ENCODE measurements at regions not wholly inside any gene's neighbourhood (a gene's known extent, or its start where the extent isn't known, plus 50 kb on each side); places are given as distances from the start of the nearest gene placed in this dataset.

DNA sequence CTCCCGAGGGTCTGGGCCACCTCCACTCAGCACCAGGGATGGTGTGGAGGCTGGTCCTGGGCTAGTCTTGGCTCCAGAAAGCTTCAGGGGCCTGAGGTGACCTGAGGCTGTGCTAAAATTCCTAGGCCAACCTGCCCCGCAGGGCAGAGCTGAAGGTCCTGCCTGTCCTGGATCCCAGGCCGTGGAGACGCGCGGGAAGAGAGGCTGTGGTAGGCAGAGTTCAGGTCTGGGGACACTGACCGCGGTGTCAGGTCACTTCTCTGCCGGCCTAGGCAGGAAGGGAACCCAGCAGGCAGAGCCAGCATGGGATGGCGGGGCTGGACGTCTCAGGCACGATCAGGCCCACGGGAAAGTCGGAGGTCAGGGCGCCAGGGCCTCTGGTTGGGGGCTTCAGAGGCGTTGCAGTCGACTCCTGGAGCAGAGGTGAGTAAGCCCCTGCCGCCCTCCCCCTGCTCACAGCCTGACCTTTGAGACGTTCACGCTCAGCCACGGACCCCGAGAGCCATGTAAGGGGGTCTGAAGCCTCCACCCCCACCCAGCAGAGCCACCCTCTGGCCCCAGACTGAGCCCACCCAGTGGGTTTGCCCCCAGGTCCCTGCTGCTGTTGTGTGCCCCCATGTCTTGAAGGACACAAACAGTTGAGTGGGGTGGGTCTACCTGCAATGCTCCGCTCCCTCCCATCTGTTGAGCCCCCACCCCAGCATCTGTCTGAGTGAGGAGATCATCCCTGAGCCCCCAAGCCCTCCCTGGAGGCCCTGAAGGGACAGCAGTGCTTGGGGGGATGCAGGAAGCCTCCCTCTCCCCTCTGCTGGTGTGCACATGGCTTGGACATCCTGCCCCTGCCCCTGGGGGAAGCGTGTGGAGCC is 142.7 kb downstream of the KIF26A start:
- BruUV-seq (replicated peaks) = no TSS peak
- ATAC-seq (no peak), DNase-seq (ENCODE audit: low read depth, low spot score) (no peak)
- Histone ChIP-seq H3K27ac (ENCODE audit: low read depth, low read length) (no peak overlapping the region), H3K4me2 (ENCODE audit: low read length) (no peak overlapping the region), H3K9ac (ENCODE audit: low read length) (no peak overlapping the region), H3K36me3 (ENCODE audit: control insufficient read depth in 1 of 2, insufficient read depth in 2 of 2, low read length in 2 of 2) (no peaks in the 10 kb centered on the region), H3K27me3 (ENCODE audit: insufficient read depth, low read length) (no peaks in the 10 kb centered on the region), H3K4me3 (replicated peaks in 1 of 2; ENCODE audit: low read depth in 1 of 2, low read length in 2 of 2) (no peak overlapping the region), H3K79me2 (ENCODE audit: insufficient read depth, low read length) (no peaks in the 10 kb centered on the region), H4K20me1 (ENCODE audit: insufficient read depth) (no peaks in the 10 kb centered on the region), H3K4me1 (ENCODE audit: control insufficient read depth in 1 of 2, insufficient read depth in 2 of 2, low read length in 2 of 2) (peaks cover 2 to 3% of the 10 kb centered on the region in 2 experiments), H3K9me3 (ENCODE audit: control insufficient read depth in 1 of 2, insufficient read depth in 1 of 2, low read depth in 1 of 2, low read length in 2 of 2) (no peaks in the 10 kb centered on the region), H3K9me2 (ENCODE audit: insufficient read depth) (no peaks in the 10 kb centered on the region), H2AFZ (ENCODE audit: low read depth, low read length, poor library complexity, severe bottlenecking) (no peak overlapping the region)
- POLR2A ChIA-PET = no interaction called here
- intact Hi-C loops (cut with micrococcal nuclease) = no loop called here
- RAD21 ChIA-PET (ENCODE audit: low non-redundant PET in 1 of 2, low total read pairs in 2 of 2, uncharacterized antibody in 2 of 2, unreplicated experiment in 2 of 2) = no interaction called here
- no peak for TF ChIP-seq RAD21 (IDR thresholded peaks at IDR 0.05; ENCODE audit: low read depth)
- CTCF ChIA-PET = no interaction called here

DNA sequence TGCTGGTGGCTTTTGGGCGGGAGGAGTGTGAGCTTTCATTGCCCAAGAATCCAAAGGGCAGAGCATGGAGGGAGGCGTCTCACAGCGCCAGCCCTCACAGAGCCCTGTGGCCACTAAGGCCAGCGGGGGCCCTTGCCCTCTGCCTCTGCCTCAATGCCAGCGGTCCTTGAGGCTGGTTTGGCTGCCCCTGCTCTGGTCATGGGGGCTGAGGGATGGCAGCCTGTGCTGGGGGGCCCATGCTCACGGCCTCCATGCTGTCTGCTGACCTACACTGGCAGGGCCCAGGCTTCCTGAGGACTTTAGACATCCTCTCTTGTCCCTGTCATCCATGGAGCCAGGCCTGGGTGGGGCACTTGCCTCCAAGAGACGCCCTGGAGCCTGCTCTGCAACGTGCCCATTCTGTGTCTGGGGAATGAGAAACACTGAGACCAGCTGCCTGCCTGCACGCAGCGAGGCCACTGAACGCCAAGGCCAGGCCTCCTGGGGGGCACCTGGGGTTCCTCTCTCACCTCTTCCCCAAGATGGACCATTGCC is 143.4 kb downstream of the KIF26A start:
- CTCF ChIA-PET = no interaction called here
- no TSS peak for BruUV-seq (replicated peaks)
- no peak for ATAC-seq
- H3K27me3 ChIP-seq (ENCODE audit: insufficient read depth, low read length) = no peaks in the 10 kb centered on the region
- no peak overlapping the region for H3K9ac ChIP-seq (ENCODE audit: low read length)
- POLR2A ChIA-PET = no interaction called here
- H2AFZ ChIP-seq (ENCODE audit: low read depth, low read length, poor library complexity, severe bottlenecking) = no peak overlapping the region
- H3K4me2 ChIP-seq (ENCODE audit: low read length) = no peak overlapping the region
- RAD21 ChIA-PET (ENCODE audit: low non-redundant PET in 1 of 2, low total read pairs in 2 of 2, uncharacterized antibody in 2 of 2, unreplicated experiment in 2 of 2) = no interaction called here
- intact Hi-C loops (cut with micrococcal nuclease) = no loop called here
- no peak overlapping the region for H3K27ac ChIP-seq (ENCODE audit: low read depth, low read length)
- no peaks in the 10 kb centered on the region for H3K9me2 ChIP-seq (ENCODE audit: insufficient read depth)
- no peaks in the 10 kb centered on the region for H3K9me3 ChIP-seq (ENCODE audit: control insufficient read depth in 1 of 2, insufficient read depth in 1 of 2, low read depth in 1 of 2, low read length in 2 of 2)
- H3K4me1 ChIP-seq (ENCODE audit: control insufficient read depth in 1 of 2, insufficient read depth in 2 of 2, low read length in 2 of 2) = no peaks in the 10 kb centered on the region; a peak in 1 of 4 replicates
- DNase-seq (ENCODE audit: low read depth, low spot score) = no peak
- no peaks in the 10 kb centered on the region for H3K79me2 ChIP-seq (ENCODE audit: insufficient read depth, low read length)
- H3K36me3 ChIP-seq (ENCODE audit: control insufficient read depth in 1 of 2, insufficient read depth in 2 of 2, low read length in 2 of 2) = no peaks in the 10 kb centered on the region
- H3K4me3 ChIP-seq (replicated peaks in 1 of 2; ENCODE audit: low read depth in 1 of 2, low read length in 2 of 2) = no peak overlapping the region
- TF ChIP-seq ELF1 (IDR thresholded peaks at IDR 0.05; ENCODE audit: borderline replicate concordance, low read depth) (no peak), CBX3 (IDR thresholded peaks at IDR 0.05; ENCODE audit: low read depth) (no peak), TCF7L2 (IDR thresholded peaks at IDR 0.05; ENCODE audit: borderline replicate concordance, extremely low read depth, insufficient read depth, insufficient read length) (no peak), EZH2phosphoT487 (IDR thresholded peaks at IDR 0.05; ENCODE audit: borderline replicate concordance) (no peak), JUND (IDR thresholded peaks at IDR 0.05) (no peak), EZH2 (IDR thresholded peaks at IDR 0.05) (no peak), YY1 (IDR thresholded peaks at IDR 0.05; ENCODE audit: extremely low read depth, insufficient replicate concordance, low read depth, low read length) (no peak), POLR2AphosphoS5 (IDR thresholded peaks at IDR 0.05; ENCODE audit: low read depth, low read length) (no peak), ZFX (IDR thresholded peaks at IDR 0.05) (no peak)
- TF ChIP-seq, protein P1, sequence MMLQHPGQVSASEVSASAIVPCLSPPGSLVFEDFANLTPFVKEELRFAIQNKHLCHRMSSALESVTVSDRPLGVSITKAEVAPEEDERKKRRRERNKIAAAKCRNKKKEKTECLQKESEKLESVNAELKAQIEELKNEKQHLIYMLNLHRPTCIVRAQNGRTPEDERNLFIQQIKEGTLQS (IDR thresholded peaks at IDR 0.05) = no peak
- TF ChIP-seq, protein P2, sequence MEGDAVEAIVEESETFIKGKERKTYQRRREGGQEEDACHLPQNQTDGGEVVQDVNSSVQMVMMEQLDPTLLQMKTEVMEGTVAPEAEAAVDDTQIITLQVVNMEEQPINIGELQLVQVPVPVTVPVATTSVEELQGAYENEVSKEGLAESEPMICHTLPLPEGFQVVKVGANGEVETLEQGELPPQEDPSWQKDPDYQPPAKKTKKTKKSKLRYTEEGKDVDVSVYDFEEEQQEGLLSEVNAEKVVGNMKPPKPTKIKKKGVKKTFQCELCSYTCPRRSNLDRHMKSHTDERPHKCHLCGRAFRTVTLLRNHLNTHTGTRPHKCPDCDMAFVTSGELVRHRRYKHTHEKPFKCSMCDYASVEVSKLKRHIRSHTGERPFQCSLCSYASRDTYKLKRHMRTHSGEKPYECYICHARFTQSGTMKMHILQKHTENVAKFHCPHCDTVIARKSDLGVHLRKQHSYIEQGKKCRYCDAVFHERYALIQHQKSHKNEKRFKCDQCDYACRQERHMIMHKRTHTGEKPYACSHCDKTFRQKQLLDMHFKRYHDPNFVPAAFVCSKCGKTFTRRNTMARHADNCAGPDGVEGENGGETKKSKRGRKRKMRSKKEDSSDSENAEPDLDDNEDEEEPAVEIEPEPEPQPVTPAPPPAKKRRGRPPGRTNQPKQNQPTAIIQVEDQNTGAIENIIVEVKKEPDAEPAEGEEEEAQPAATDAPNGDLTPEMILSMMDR (IDR thresholded peaks at IDR 0.05 in 2 of 3, conservative IDR thresholded peaks at IDR 0.05 in 1 of 3; ENCODE audit: borderline replicate concordance in 1 of 3, insufficient read depth in 1 of 3, low read depth in 2 of 3, low read length in 2 of 3) = no peak
- TF ChIP-seq, protein P3, sequence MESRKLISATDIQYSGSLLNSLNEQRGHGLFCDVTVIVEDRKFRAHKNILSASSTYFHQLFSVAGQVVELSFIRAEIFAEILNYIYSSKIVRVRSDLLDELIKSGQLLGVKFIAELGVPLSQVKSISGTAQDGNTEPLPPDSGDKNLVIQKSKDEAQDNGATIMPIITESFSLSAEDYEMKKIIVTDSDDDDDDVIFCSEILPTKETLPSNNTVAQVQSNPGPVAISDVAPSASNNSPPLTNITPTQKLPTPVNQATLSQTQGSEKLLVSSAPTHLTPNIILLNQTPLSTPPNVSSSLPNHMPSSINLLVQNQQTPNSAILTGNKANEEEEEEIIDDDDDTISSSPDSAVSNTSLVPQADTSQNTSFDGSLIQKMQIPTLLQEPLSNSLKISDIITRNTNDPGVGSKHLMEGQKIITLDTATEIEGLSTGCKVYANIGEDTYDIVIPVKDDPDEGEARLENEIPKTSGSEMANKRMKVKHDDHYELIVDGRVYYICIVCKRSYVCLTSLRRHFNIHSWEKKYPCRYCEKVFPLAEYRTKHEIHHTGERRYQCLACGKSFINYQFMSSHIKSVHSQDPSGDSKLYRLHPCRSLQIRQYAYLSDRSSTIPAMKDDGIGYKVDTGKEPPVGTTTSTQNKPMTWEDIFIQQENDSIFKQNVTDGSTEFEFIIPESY (IDR thresholded peaks at IDR 0.05; ENCODE audit: extremely low read depth, insufficient replicate concordance, low read length) = no peak
- no peaks in the 10 kb centered on the region for H4K20me1 ChIP-seq (ENCODE audit: insufficient read depth)
